ENCODE measurements at regions not wholly inside any gene's neighbourhood (a gene's known extent, or its start where the extent isn't known, plus 50 kb on each side); places are given as distances from the start of the nearest gene placed in this dataset.

- TF ChIP-seq EZH2 (IDR thresholded peaks at IDR 0.05; ENCODE audit: insufficient read depth, poor library complexity, severe bottlenecking): no peak
- no peak for TF ChIP-seq EZH2phosphoT487 (IDR thresholded peaks at IDR 0.05; ENCODE audit: insufficient read depth, low read depth)
These were observed 50.3 kb upstream of the CTPS1 start for GRCh38 chr1:40929155-40929554.
